NCI-H1436 (cell line): ENCODE measurements at regions not wholly inside any gene's neighbourhood (a gene's known extent, or its start where the extent isn't known, plus 50 kb on each side); places are given as distances from the start of the nearest gene placed in this dataset.

Source experiments
- DNase-seq: peaks from one replicate; lab custom pipeline; 2025; lab: John Stamatoyannopoulos, UW

- DNase-seq, result no peak
These were observed 1335.1 kb upstream of the SPRY2 start for GRCh38 chr13:81676008-81676407.

DNA sequence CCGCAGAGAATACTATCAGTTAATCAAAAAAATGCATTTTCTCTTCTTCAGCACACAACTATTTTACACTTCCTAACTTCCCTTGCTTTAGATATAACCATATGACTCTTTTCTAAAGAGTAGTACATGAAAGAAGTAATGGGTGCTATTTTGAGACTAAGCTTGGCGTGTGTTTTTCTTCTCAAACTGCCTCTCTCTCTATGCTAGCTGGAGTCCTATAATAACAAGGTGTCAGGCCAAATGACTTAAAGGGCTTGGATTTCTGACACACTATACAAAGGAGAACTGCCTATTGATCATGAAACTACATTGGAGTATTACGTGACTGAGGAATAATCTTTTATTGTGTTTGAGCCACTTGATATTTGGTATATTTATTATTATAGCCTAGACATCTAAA lies 1330.1 kb upstream of the SPRY2 start:
- DNase-seq, result no peak

GRCh38 chr13:81670048-81670447 lies 1329.1 kb upstream of the SPRY2 start:
- no peak for DNase-seq

DNA sequence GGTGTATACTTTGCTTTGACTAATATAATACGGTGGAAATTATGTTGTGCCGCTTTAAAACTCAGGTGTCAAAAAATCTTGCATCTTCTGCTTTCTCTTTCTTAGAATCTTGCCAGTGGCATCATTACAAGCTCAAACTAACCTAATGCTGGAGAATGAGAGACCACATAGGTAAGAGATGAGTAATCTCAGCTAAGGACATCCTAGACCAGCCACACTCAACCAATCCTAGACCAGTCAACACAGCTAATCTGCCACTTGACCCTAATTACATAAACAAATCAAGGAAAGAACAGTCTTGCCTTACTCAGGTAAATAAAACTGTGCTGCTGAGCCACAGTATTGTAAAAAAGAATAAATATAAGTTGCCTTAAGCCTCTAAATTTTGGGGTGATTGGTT lies 1323.9 kb upstream of the SPRY2 start:
- DNase-seq, result no peak

- no peak for DNase-seq
These were observed 1319.1 kb upstream of the SPRY2 start for GRCh38 chr13:81659984-81660383.

- no peak for DNase-seq
These were observed 1317.9 kb upstream of the SPRY2 start for GRCh38 chr13:81658598-81659370.

DNA sequence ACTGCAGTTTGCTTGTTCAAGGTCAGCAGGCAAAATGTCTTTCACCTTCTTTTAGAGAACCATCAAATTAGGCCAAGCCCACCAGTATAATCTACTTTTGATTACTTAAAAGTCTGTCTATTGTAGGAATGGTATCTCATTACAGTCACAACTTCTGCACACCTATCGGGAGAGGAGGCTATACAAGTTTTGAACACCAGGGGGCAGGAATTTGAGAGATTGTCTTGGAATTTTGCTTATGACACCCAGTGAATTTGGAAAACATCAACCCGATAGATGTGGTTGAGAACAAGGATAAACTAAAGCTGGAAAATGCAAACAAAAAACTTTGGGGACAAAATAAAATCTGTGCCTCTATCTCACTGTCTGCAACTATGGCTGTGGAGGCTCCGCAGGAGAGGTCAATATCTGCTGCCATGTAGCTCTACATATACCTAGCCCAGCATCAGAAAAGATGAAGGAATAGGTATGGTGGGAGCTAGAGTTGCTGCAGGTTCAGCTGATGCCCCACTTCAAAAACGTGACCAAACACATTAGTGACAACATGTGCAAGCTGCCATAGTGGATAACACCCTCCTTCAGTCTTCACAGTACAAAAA lies 1299.2 kb upstream of the SPRY2 start:
- no peak for DNase-seq

DNA sequence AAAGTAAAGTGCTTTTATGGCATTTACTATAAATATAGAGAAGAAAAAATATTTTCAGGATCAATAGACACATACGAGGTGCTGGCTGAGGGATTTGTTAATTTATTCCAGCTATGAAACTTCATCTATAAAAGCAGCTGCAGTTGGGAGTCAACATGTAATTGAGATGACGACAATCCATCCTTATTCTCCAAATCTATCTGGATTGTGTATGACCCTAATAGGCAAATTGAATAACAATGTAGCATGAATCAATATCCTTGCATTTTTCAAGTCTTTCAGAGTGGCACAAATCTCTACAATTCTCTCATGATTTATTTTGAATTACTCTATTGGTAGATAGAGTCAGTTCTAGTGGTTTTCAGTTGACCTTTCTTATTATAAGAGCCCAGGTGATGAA lies 1296.5 kb upstream of the SPRY2 start:
- DNase-seq, result no peak

DNA sequence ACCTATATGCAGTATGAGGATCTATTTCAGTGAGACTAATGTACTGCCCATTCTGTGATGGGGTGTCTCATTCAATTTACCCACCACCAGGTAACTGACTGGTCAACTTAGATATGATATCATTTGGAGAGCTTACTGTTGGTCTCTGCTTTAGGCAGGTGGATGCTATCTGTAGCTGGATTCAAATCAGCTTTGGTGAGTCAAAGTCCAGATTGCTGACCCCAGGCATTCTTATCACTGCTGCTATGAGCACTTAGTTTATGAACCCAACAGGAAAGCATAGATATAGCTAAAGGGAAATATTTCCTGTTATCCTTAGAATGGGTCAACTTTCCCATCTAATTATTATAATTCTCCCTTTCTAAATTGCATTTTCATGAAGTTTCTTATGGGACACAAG lies 1295.2 kb upstream of the SPRY2 start:
- DNase-seq, result no peak

DNA sequence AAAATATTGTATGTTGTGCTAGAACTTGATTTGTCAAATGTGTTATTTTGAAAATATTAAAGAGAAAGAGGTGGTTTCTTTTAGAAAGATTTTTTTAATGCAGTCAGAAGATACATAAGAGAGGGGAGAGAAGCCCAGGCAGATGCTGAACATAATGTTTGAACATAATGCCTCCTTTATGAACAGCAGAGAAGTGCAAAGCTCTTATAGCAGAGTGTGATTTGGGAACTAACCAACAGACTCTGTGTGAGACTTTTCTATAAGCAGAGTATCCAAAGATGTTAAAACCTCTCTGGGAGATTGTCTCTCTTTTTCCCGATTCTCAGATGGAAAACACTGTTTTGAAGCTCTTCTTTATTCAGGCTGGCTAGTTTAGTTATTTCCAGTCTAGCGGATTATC lies 1274.1 kb upstream of the SPRY2 start:
- DNase-seq, result no peak

DNA sequence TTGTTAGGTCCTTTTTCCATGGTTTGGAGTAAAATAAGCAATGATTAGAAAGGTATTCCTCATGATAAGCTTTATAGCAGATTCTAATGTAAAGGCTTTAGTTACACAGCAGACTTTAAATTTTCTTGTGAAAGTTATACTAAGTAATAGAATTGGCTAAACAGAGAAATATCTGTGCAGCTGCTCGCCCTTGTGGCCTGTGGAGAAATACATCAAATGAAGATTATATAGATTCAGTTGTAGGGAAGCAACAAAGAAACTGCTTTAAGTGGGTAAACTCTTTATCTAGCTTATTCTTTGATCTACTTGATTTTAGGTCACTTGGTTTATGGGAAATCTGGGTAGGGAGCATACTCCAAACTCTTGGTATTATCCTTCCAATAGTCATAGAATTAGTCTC lies 1269.7 kb upstream of the SPRY2 start:
- DNase-seq, result no peak

DNA sequence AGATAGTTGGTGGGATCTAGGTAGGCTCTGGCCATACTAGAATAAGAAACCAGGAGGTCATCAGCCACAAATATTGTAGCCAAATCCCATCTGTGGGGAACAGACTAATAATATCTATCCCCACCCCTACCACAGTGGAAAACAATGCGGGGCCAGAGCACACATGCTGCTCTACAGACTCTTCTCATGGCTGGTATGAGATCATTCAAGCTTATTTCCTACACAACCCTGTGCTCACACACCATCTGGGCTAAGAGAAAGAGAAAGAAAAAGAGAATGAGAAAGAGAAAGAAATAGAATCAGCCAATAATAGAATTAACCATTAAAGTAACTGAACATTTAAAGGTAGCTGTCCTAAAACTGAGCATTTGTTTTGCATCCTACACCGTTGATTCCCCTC lies 1268.4 kb upstream of the SPRY2 start:
- no peak for DNase-seq

GRCh38 chr13:81606074-81606473 lies 1265.1 kb upstream of the SPRY2 start:
- DNase-seq, result no peak

DNA sequence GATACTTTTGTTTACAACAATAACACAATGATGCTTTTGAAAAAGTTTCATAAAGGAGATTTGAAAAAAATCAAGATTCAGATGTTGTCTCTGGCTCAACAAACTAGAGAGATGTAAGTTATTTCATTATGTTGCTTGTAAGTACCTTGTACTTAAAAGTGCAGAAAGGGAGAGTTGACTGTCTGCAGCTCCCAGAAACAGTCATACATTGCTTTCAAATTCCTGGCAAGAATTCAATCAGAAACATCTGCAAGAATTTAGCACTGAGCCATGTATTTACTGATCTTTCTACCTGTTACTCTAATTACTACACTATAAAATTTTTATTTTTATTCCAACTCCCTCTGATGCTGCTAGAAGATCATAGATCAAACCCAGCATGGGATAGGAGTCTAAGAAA lies 1261.3 kb upstream of the SPRY2 start:
- DNase-seq, result no peak

DNA sequence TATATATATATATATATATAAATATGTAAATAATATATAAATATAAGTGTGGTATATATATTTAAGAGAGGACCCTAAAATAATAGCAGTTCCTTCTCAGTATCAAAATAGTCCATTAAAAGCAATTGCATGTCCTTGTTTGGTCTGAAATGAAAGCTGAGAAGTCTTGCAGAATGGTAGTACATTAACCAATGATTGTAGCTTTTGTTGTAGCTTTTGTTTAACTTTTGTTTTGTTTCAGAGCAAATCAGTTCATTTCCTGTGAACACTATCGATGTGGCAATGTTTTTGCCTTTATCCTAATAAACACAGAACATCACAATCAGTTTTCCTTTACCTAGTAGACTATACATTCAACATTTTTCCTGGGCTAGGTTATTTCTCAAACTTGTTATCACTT lies 1256.2 kb upstream of the SPRY2 start:
- DNase-seq, result no peak

GRCh38 chr13:81596224-81596753 lies 1255.4 kb upstream of the SPRY2 start:
- DNase-seq, result no peak

- no peak for DNase-seq
These were observed 1250.7 kb upstream of the SPRY2 start for GRCh38 chr13:81591528-81592220.

- no peak for DNase-seq
These were observed 1241.5 kb upstream of the SPRY2 start for GRCh38 chr13:81582381-81582780.

DNA sequence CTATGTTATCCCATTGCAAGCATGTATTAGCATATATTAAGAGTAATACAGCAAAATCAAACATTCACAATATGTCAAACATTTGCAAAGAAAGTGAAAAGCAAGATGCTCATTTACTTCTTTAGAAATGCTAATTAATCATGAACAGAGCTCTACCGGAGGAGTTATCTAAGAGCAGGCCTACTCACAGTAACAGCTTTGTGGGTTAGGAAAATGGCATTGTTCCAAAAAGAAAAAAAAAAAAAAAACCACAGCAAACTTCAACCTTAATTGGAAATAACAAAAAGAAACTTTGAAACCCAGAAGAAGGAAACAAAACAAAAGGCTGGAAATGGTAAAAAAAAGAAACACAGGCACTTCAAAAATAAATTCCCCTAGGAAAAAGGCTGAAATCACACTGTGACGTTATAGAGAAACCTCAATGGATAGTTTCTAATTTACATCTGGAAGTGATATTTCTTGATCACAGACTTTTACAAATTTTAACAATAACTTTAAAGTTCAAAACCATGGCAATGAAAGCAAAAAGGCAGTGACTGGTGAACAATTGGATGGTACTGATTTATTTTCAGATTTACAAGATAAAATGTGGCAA lies 1236.8 kb upstream of the SPRY2 start:
- DNase-seq, result no peak

GRCh38 chr13:81568824-81569223 lies 1227.9 kb upstream of the SPRY2 start:
- no peak for DNase-seq

- no peak for DNase-seq
These were observed 1224.9 kb upstream of the SPRY2 start for GRCh38 chr13:81565849-81566248.

DNA sequence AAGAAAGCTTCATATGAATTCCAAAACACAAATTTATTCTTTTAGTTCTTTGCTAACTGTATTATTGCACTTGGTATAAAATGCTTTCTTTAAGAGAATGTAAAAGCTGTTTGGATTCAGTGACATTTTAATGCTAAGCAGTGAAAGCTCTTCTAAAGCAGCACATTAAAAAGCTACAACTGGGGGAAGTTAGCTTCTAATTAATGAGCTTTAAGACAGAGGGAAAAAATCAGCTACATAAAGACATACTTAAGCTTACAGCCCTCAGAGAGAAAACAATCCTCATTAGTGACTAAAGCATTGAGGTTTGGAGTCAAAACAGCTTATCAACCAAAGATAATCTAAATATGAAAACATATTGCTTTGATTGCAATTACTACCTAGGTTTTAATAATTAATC lies 1222.2 kb upstream of the SPRY2 start:
- no peak for DNase-seq

DNA sequence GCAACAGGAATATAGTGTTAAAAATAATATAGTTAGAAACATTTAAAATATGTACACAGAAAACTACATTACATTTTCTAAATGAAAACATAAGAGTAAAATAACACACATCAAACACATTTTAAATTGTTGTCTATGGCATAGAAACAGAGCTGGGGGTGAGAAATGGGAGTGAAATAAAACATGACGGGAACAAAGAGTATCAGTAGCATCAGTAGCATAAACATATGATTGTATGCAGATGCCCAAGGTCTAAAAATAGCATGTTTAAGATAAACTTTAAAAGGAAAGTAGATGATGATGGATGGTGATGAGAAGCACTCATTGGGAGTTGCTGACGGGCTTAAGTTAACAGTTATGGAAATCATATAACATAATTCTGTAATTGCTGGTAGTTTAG lies 1221.7 kb upstream of the SPRY2 start:
- no peak for DNase-seq
